ENCODE measurements at regions not wholly inside any gene's neighbourhood (a gene's known extent, or its start where the extent isn't known, plus 50 kb on each side); places are given as distances from the start of the nearest gene placed in this dataset.

- H3K27me3 ChIP-seq (ENCODE audit: control insufficient read depth, insufficient read depth, low read length) = no peaks in the 10 kb centered on the region
- H2AFZ ChIP-seq (ENCODE audit: low read length) = no peak overlapping the region
- no peaks in the 10 kb centered on the region for H3K79me2 ChIP-seq (ENCODE audit: control insufficient read depth, insufficient read depth, low read length)
- no peak for DNase-seq (ENCODE audit: low read depth in 2 of 2)
- H3K4me1 ChIP-seq (ENCODE audit: control insufficient read depth, extremely low read depth, insufficient read depth, low read length) = no peaks in the 10 kb centered on the region
- H3K36me3 ChIP-seq (ENCODE audit: control insufficient read depth, insufficient read depth, low read length) = no peaks in the 10 kb centered on the region
- TF ChIP-seq EZH2 (IDR thresholded peaks at IDR 0.05; ENCODE audit: low read length, missing control alignments) = no peak
- TF ChIP-seq, protein P1, sequence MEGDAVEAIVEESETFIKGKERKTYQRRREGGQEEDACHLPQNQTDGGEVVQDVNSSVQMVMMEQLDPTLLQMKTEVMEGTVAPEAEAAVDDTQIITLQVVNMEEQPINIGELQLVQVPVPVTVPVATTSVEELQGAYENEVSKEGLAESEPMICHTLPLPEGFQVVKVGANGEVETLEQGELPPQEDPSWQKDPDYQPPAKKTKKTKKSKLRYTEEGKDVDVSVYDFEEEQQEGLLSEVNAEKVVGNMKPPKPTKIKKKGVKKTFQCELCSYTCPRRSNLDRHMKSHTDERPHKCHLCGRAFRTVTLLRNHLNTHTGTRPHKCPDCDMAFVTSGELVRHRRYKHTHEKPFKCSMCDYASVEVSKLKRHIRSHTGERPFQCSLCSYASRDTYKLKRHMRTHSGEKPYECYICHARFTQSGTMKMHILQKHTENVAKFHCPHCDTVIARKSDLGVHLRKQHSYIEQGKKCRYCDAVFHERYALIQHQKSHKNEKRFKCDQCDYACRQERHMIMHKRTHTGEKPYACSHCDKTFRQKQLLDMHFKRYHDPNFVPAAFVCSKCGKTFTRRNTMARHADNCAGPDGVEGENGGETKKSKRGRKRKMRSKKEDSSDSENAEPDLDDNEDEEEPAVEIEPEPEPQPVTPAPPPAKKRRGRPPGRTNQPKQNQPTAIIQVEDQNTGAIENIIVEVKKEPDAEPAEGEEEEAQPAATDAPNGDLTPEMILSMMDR (conservative IDR thresholded peaks at IDR 0.05 in 1 of 2, IDR thresholded peaks at IDR 0.05 in 1 of 2; ENCODE audit: low read depth in 1 of 2, low read length in 2 of 2) = no peak
- no peak overlapping the region for H3K4me3 ChIP-seq (replicated peaks in 1 of 4; ENCODE audit: control extremely low read depth in 1 of 4, insufficient read depth in 1 of 4, low read depth in 3 of 4, low read length in 4 of 4)
- H3K4me2 ChIP-seq (ENCODE audit: extremely low read depth, insufficient read depth, low read length) = no peak overlapping the region
- H3K27ac ChIP-seq (ENCODE audit: insufficient read depth, low read length) = no peak overlapping the region
- no peak overlapping the region for H3K9ac ChIP-seq (ENCODE audit: insufficient read depth, low read length)
- H4K20me1 ChIP-seq (ENCODE audit: control insufficient read depth, extremely low read depth, insufficient read depth, low read length) = no peaks in the 10 kb centered on the region
- no peaks in the 10 kb centered on the region for H3K9me3 ChIP-seq (ENCODE audit: control insufficient read depth, insufficient read depth, low read depth, low read length)
These were observed 172.8 kb downstream of the EFNB2 start for GRCh38 chr13:106362707-106363106.

DNA sequence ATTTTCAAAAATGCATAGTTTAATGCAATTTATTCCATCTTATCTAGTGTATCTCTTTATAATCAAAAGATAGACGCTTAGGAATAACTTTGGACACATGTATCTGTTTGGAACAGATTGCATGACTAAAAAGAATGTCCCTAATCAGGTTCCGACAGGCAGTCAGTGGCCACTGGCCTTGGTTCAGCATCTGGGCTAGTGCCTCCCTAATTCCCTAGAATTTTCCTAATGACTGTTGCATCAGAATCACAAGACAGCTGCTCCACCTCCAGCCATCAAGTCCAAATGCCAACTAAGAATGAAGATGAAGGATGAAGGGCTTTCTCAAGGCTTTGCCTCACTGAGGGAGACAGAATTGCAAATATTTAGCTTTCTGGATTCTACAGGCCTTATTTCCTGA, 173.8 kb downstream of the EFNB2 start:
- no peak overlapping the region for H3K4me2 ChIP-seq (ENCODE audit: extremely low read depth, insufficient read depth, low read length)
- H3K36me3 ChIP-seq (ENCODE audit: control insufficient read depth, insufficient read depth, low read length) = no peaks in the 10 kb centered on the region
- H3K27me3 ChIP-seq (ENCODE audit: control insufficient read depth, insufficient read depth, low read length) = no peaks in the 10 kb centered on the region
- H3K9me3 ChIP-seq (ENCODE audit: control insufficient read depth, insufficient read depth, low read depth, low read length) = no peaks in the 10 kb centered on the region
- no peak overlapping the region for H3K4me3 ChIP-seq (replicated peaks in 1 of 4; ENCODE audit: control extremely low read depth in 1 of 4, insufficient read depth in 1 of 4, low read depth in 3 of 4, low read length in 4 of 4)
- no peaks in the 10 kb centered on the region for H3K79me2 ChIP-seq (ENCODE audit: control insufficient read depth, insufficient read depth, low read length)
- no peak for DNase-seq (ENCODE audit: low read depth in 2 of 2)
- no peaks in the 10 kb centered on the region for H4K20me1 ChIP-seq (ENCODE audit: control insufficient read depth, extremely low read depth, insufficient read depth, low read length)
- H3K27ac ChIP-seq (ENCODE audit: insufficient read depth, low read length) = no peak overlapping the region
- no peak overlapping the region for H2AFZ ChIP-seq (ENCODE audit: low read length)
- TF ChIP-seq, protein P1 (conservative IDR thresholded peaks at IDR 0.05 in 1 of 2, IDR thresholded peaks at IDR 0.05 in 1 of 2; ENCODE audit: low read depth in 1 of 2, low read length in 2 of 2) = no peak
- no peak for TF ChIP-seq EZH2 (IDR thresholded peaks at IDR 0.05; ENCODE audit: low read length, missing control alignments)
- no peaks in the 10 kb centered on the region for H3K4me1 ChIP-seq (ENCODE audit: control insufficient read depth, extremely low read depth, insufficient read depth, low read length)
- no peak overlapping the region for H3K9ac ChIP-seq (ENCODE audit: insufficient read depth, low read length)

DNA sequence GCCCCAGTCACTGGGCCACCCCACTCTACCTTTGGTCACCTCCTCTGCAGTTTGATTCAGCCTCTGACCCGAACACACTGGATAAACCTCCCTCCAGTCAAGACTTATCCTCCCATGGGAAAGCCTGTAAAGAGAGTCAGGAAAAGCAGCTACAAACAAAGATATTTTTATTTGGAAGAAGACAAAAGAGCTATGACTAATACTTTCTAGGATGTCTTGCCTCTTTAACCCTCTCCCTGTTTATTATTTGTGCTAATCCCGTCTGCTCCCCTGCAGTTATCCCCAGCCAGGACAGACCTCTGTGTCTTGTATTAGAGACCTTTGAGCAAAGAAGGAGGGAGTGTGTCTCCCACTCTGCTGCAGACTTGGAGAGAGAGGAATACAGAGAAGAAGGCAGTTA, 178.3 kb downstream of the EFNB2 start:
- Histone ChIP-seq H3K27me3 (ENCODE audit: control insufficient read depth, insufficient read depth, low read length) (no peaks in the 10 kb centered on the region), H3K4me1 (ENCODE audit: control insufficient read depth, extremely low read depth, insufficient read depth, low read length) (no peaks in the 10 kb centered on the region), H3K9me3 (ENCODE audit: control insufficient read depth, insufficient read depth, low read depth, low read length) (no peaks in the 10 kb centered on the region), H2AFZ (ENCODE audit: low read length) (no peak overlapping the region), H3K4me3 (replicated peaks in 1 of 4; ENCODE audit: control extremely low read depth in 1 of 4, insufficient read depth in 1 of 4, low read depth in 3 of 4, low read length in 4 of 4) (no peak overlapping the region), H3K9ac (ENCODE audit: insufficient read depth, low read length) (no peak overlapping the region), H3K27ac (ENCODE audit: insufficient read depth, low read length) (no peak overlapping the region), H4K20me1 (ENCODE audit: control insufficient read depth, extremely low read depth, insufficient read depth, low read length) (no peaks in the 10 kb centered on the region), H3K36me3 (ENCODE audit: control insufficient read depth, insufficient read depth, low read length) (no peaks in the 10 kb centered on the region), H3K79me2 (ENCODE audit: control insufficient read depth, insufficient read depth, low read length) (no peaks in the 10 kb centered on the region), H3K4me2 (ENCODE audit: extremely low read depth, insufficient read depth, low read length) (no peak overlapping the region)
- no peak for DNase-seq (ENCODE audit: low read depth in 2 of 2)
- TF ChIP-seq, protein P1 (conservative IDR thresholded peaks at IDR 0.05 in 1 of 2, IDR thresholded peaks at IDR 0.05 in 1 of 2; ENCODE audit: low read depth in 1 of 2, low read length in 2 of 2) = no peak
- no peak for TF ChIP-seq EZH2 (IDR thresholded peaks at IDR 0.05; ENCODE audit: low read length, missing control alignments)
